OCI-LY3 (cell line): ENCODE measurements at regions not wholly inside any gene's neighbourhood (a gene's known extent, or its start where the extent isn't known, plus 50 kb on each side); places are given as distances from the start of the nearest gene placed in this dataset.

ENCODE experiments used
- EZH2phosphoT487 ChIP-seq: fragments of 200-600 bp; shearing (Covaris generic); IDR thresholded peaks from 2 replicates; pipeline ENCODE4 v1.6.1; 2018; ENCODE audit warnings: antibody characterized with exemption, mixed run types, low read depth
- TF ChIP-seq, protein P1 (sequence below): fragments of 200-600, 300-600 bp; sonication (generic); IDR thresholded peaks from 2 replicates; pipeline ENCODE4 v1.5.1; 2014; ENCODE audit warnings: antibody characterized with exemption, low read length, low read depth

DNA sequence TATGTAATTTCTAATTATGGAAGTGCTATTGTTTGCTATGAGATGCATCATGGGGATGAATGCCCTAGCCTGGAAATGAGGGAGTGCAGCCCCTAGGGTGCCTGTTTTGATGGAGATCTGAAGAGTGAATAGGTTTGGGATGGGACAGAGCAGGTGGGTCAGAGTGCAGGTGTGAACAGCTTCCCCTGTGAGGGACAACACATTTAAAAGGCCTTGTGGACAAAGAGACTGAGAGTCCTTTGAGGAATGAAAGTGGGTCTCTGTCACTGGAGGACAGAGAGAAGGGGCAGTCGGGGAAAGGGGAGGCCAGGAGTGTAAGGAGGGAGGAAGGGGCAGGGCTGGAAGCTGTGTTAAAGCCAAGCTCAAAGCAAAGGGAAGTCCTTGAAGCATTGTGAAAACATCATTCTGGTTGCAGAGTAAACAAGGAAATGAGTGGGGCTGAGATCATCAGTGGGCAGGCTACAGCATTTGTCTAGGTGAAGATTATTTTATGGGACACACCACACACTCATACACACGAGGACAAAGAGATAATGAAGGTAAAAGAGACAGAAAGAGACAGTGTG, 877.6 kb downstream of the SLC4A3 start:
- TF ChIP-seq, protein P1, sequence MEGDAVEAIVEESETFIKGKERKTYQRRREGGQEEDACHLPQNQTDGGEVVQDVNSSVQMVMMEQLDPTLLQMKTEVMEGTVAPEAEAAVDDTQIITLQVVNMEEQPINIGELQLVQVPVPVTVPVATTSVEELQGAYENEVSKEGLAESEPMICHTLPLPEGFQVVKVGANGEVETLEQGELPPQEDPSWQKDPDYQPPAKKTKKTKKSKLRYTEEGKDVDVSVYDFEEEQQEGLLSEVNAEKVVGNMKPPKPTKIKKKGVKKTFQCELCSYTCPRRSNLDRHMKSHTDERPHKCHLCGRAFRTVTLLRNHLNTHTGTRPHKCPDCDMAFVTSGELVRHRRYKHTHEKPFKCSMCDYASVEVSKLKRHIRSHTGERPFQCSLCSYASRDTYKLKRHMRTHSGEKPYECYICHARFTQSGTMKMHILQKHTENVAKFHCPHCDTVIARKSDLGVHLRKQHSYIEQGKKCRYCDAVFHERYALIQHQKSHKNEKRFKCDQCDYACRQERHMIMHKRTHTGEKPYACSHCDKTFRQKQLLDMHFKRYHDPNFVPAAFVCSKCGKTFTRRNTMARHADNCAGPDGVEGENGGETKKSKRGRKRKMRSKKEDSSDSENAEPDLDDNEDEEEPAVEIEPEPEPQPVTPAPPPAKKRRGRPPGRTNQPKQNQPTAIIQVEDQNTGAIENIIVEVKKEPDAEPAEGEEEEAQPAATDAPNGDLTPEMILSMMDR: no peak
- no peak for TF ChIP-seq EZH2phosphoT487
